Breast epithelium (tissue), 3 donors: ENCODE measurements at regions not wholly inside any gene's neighbourhood (a gene's known extent, or its start where the extent isn't known, plus 50 kb on each side); places are given as distances from the start of the nearest gene placed in this dataset.

ENCODE experiments used
- CTCF ChIP-seq, 3 donors: fragments of 450-650 bp; IDR thresholded peaks; one replicate each; pipeline ENCODE4 v1.5.1; 2016 to 2017; ENCODE audit warnings: antibody characterized with exemption in 3 of 3, mild to moderate bottlenecking in 3 of 3, moderate library complexity in 3 of 3
- POLR2AphosphoS5 ChIP-seq, 3 donors: sonication (generic); formaldehyde crosslinking; IDR thresholded peaks; one replicate each; pipeline ENCODE4 v1.6.1; 2017; ENCODE audit warnings: antibody characterized with exemption in 3 of 3

- TF ChIP-seq POLR2AphosphoS5 (IDR thresholded peaks at IDR 0.05) (no peak), CTCF (IDR thresholded peaks at IDR 0.05) (peak in 2 of 3 donors; percentile 23 to 34)
Observed at GRCh38 chr4:115851918-115852766, 738.7 kb upstream of the NDST4 start.
